Panc1 (cell line): ENCODE measurements at regions not wholly inside any gene's neighbourhood (a gene's known extent, or its start where the extent isn't known, plus 50 kb on each side); places are given as distances from the start of the nearest gene placed in this dataset.

Experiments
- POLR2AphosphoS5 ChIP-seq: IDR thresholded peaks from 2 replicates; pipeline ENCODE4 v1.6.1; 2012; ENCODE audit warnings: mild to moderate bottlenecking, low read depth, low read length, moderate library complexity
- SIN3A ChIP-seq: IDR thresholded peaks from 2 replicates; pipeline ENCODE4 v1.6.1; 2012; ENCODE audit warnings: low read depth, mild to moderate bottlenecking, low read length, moderate library complexity, borderline replicate concordance; ENCODE audit not compliant: insufficient read depth
- TCF7L2 ChIP-seq: IDR thresholded peaks from 2 replicates; pipeline ENCODE4 v1.6.1; 2011; ENCODE audit warnings: mild to moderate bottlenecking, low read depth, low read length, inconsistent platforms
- TF ChIP-seq, protein P1 (sequence below): fragments of 450-650 bp; IDR thresholded peaks from 2 replicates; pipeline ENCODE4 v1.5.1; 2017; ENCODE audit warnings: mild to moderate bottlenecking
- TF ChIP-seq, protein P2 (sequence below), 2 experiments: IDR thresholded peaks; 2 replicates each; pipeline ENCODE4 v1.6.1; 2011 to 2012; ENCODE audit warnings: low read depth in 2 of 2, control low read depth in 1 of 2, low read length in 1 of 2, mild to moderate bottlenecking in 1 of 2, moderate library complexity in 1 of 2; ENCODE audit not compliant: insufficient read depth in 1 of 2

DNA sequence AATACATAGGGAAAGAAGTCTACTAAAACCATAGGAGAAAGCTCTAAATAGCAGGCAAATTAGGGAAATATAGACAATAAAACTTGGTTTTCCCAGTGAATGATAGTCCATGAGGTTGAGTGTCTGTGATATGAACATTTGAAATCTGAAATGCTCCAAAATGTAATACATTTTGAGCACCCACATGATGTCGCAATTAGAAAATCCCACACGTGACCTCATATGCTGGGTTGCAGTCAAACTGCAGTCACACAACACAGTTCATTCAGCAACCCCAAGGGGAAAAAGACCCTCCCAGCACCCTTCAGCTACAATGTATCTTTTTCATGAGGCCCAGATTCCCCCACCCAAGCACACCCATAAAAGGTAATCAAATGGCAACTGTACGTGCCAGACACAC, 155.6 kb downstream of the BTC start:
- TF ChIP-seq, protein P1, sequence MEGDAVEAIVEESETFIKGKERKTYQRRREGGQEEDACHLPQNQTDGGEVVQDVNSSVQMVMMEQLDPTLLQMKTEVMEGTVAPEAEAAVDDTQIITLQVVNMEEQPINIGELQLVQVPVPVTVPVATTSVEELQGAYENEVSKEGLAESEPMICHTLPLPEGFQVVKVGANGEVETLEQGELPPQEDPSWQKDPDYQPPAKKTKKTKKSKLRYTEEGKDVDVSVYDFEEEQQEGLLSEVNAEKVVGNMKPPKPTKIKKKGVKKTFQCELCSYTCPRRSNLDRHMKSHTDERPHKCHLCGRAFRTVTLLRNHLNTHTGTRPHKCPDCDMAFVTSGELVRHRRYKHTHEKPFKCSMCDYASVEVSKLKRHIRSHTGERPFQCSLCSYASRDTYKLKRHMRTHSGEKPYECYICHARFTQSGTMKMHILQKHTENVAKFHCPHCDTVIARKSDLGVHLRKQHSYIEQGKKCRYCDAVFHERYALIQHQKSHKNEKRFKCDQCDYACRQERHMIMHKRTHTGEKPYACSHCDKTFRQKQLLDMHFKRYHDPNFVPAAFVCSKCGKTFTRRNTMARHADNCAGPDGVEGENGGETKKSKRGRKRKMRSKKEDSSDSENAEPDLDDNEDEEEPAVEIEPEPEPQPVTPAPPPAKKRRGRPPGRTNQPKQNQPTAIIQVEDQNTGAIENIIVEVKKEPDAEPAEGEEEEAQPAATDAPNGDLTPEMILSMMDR, result no peak
- TF ChIP-seq, protein P2, sequence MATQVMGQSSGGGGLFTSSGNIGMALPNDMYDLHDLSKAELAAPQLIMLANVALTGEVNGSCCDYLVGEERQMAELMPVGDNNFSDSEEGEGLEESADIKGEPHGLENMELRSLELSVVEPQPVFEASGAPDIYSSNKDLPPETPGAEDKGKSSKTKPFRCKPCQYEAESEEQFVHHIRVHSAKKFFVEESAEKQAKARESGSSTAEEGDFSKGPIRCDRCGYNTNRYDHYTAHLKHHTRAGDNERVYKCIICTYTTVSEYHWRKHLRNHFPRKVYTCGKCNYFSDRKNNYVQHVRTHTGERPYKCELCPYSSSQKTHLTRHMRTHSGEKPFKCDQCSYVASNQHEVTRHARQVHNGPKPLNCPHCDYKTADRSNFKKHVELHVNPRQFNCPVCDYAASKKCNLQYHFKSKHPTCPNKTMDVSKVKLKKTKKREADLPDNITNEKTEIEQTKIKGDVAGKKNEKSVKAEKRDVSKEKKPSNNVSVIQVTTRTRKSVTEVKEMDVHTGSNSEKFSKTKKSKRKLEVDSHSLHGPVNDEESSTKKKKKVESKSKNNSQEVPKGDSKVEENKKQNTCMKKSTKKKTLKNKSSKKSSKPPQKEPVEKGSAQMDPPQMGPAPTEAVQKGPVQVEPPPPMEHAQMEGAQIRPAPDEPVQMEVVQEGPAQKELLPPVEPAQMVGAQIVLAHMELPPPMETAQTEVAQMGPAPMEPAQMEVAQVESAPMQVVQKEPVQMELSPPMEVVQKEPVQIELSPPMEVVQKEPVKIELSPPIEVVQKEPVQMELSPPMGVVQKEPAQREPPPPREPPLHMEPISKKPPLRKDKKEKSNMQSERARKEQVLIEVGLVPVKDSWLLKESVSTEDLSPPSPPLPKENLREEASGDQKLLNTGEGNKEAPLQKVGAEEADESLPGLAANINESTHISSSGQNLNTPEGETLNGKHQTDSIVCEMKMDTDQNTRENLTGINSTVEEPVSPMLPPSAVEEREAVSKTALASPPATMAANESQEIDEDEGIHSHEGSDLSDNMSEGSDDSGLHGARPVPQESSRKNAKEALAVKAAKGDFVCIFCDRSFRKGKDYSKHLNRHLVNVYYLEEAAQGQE (IDR thresholded peaks at IDR 0.05; ENCODE audit: insufficient read depth in 1 of 2, low read depth in 2 of 2, low read length in 1 of 2), result no peak
- no peak for TF ChIP-seq POLR2AphosphoS5
- no peak for TF ChIP-seq TCF7L2
- TF ChIP-seq SIN3A, result no peak
